HL-60 (cell line): ENCODE measurements at regions not wholly inside any gene's neighbourhood (a gene's known extent, or its start where the extent isn't known, plus 50 kb on each side); places are given as distances from the start of the nearest gene placed in this dataset.

Source experiments
- DNase-seq, 2 experiments: peaks; one replicate each; pipeline ENCODE4 v3.0.0-alpha.2; 2010 to 2020; ENCODE audit warnings: low read depth in 1 of 2, low spot score in 1 of 2
- H3K27ac ChIP-seq: fragments of 250-450 bp; sonication (Bioruptor Pico); replicated peaks from 2 replicates; pipeline ENCODE4 v1.5.1; 2020; ENCODE audit warnings: mild to moderate bottlenecking, moderate library complexity
- H3K27me3 ChIP-seq: fragments of 250-450 bp; sonication (Bioruptor Pico); 2 replicates; pipeline ENCODE4 v1.5.1; 2021; ENCODE audit warnings: mild to moderate bottlenecking, moderate library complexity; ENCODE audit not compliant: insufficient read depth, poor library complexity, severe bottlenecking
- H3K4me3 ChIP-seq: replicated peaks from 2 replicates; pipeline ENCODE4 v1.5.1; 2011; ENCODE audit warnings: mild to moderate bottlenecking, control low read depth, low read length; ENCODE audit not compliant: insufficient read depth
- GABPA ChIP-seq: IDR thresholded peaks from 2 replicates; pipeline ENCODE4 v1.6.1; 2012; ENCODE audit warnings: low read depth
- POLR2AphosphoS5 ChIP-seq: IDR thresholded peaks from 2 replicates; pipeline ENCODE4 v1.6.1; 2012; ENCODE audit warnings: low read depth
- SPI1 ChIP-seq: IDR thresholded peaks from 2 replicates; pipeline ENCODE4 v1.6.1; 2012; ENCODE audit warnings: low read depth, mild to moderate bottlenecking, borderline replicate concordance
- TF ChIP-seq, protein P1 (sequence below): IDR thresholded peaks from one replicate; pipeline ENCODE4 v1.5.1; 2011; ENCODE audit warnings: low read length, control low read depth, inconsistent platforms; ENCODE audit not compliant: insufficient read depth
- TF ChIP-seq, protein P2 (sequence below): IDR thresholded peaks from 2 replicates; pipeline ENCODE4 v1.6.1; 2012; ENCODE audit warnings: low read depth; ENCODE audit not compliant: insufficient replicate concordance

DNA sequence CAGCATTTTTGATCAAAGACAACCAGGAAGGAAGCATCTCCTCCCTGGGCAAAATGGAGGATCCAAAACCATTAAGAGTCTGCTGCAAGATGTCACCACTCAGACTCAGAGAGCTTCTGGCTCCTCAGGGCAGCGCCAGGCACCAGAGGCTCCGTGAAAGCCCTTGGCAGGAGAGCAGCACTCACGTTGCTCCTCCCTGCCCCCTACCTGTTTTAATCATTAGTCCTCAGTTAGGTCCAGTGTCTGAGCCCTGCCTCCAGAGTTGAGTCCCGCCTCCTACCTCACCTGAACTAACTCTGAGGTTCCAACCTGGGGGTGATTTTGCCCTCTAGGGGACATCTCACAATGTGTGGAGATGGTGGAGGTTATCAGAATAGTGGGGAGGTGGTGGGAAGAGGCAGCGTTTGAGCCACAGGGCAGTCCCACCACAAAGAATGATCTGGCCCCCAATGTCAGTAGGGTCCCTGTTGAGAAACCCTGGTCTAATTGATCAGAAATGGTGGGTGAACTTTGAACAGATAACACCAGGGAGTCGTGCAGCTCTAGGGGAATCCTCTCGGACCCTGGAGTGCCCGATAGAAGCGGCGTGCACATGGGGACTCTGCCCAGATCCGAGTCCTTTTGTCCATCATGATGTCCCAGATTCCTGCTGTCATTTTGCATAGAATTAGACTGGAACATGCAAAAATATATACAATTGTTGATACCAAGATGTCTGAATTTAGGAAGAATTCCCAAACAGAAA is 156.7 kb upstream of the DIO3 start:
- H3K27me3 ChIP-seq = peaks cover 3% of the 10 kb centered on the region
- no peak overlapping the region for H3K27ac ChIP-seq
- no peak for TF ChIP-seq GABPA
- TF ChIP-seq, protein P1, sequence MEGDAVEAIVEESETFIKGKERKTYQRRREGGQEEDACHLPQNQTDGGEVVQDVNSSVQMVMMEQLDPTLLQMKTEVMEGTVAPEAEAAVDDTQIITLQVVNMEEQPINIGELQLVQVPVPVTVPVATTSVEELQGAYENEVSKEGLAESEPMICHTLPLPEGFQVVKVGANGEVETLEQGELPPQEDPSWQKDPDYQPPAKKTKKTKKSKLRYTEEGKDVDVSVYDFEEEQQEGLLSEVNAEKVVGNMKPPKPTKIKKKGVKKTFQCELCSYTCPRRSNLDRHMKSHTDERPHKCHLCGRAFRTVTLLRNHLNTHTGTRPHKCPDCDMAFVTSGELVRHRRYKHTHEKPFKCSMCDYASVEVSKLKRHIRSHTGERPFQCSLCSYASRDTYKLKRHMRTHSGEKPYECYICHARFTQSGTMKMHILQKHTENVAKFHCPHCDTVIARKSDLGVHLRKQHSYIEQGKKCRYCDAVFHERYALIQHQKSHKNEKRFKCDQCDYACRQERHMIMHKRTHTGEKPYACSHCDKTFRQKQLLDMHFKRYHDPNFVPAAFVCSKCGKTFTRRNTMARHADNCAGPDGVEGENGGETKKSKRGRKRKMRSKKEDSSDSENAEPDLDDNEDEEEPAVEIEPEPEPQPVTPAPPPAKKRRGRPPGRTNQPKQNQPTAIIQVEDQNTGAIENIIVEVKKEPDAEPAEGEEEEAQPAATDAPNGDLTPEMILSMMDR = no peak
- TF ChIP-seq, protein P2, sequence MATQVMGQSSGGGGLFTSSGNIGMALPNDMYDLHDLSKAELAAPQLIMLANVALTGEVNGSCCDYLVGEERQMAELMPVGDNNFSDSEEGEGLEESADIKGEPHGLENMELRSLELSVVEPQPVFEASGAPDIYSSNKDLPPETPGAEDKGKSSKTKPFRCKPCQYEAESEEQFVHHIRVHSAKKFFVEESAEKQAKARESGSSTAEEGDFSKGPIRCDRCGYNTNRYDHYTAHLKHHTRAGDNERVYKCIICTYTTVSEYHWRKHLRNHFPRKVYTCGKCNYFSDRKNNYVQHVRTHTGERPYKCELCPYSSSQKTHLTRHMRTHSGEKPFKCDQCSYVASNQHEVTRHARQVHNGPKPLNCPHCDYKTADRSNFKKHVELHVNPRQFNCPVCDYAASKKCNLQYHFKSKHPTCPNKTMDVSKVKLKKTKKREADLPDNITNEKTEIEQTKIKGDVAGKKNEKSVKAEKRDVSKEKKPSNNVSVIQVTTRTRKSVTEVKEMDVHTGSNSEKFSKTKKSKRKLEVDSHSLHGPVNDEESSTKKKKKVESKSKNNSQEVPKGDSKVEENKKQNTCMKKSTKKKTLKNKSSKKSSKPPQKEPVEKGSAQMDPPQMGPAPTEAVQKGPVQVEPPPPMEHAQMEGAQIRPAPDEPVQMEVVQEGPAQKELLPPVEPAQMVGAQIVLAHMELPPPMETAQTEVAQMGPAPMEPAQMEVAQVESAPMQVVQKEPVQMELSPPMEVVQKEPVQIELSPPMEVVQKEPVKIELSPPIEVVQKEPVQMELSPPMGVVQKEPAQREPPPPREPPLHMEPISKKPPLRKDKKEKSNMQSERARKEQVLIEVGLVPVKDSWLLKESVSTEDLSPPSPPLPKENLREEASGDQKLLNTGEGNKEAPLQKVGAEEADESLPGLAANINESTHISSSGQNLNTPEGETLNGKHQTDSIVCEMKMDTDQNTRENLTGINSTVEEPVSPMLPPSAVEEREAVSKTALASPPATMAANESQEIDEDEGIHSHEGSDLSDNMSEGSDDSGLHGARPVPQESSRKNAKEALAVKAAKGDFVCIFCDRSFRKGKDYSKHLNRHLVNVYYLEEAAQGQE = no peak
- TF ChIP-seq SPI1 = no peak
- TF ChIP-seq POLR2AphosphoS5 = no peak
- DNase-seq = no peak
- no peak overlapping the region for H3K4me3 ChIP-seq

DNA sequence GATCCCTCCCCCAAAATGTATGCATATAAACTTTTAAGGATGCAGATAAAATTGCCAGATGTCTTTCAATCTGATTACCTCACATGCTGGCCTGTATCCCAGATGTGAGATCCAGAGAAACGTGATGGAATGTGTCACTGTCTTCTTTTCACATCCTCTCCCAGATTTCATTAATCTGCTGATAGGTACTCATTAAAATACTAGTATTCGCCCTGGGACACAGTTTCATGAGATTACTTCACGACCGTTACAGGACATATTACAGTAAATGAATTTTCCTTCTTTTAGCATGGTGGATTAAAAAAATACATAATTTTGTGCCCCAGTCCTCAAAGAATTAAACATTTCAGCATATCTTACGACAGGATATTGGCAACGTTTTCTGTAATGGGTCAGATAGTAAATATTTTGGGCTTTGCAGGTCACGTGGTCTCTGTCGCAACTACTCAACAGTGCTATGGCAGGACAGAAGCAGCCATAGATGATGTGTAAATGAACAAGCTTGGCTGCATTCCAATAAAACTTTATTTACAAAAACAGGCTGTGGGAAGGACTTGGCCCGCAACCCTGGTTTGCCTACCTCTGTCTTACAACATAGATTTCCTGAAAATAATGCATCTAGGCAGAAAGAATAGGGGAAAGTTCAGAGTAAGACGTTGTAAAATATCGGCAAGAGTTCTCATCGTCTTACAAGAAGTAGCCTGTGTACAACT is 156.0 kb upstream of the DIO3 start:
- peaks cover 3% of the 10 kb centered on the region for H3K27me3 ChIP-seq
- no peak for DNase-seq

DNA sequence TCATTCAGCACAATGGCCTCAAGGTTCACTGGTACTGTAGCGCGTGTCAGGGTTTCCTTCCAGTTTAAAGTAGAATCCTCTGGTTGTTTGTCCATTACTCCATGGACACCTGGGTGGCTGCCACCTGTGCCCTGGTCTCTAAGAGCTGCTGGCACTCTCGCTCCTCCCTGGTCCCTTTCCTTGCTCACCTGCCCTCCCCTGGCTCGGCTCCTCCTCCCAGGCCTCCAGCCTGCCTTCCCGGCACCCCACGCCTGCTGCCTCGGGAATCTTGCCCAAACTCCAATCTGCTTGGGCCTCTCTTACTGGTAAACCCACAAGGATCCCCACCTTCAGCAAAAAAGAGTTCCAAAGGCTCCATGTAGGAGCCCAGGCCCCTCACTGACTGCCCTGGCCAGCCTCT is 154.4 kb upstream of the DIO3 start:
- Histone ChIP-seq H3K27ac (no peak overlapping the region), H3K27me3 (no peaks in the 10 kb centered on the region), H3K4me3 (no peak overlapping the region)
- TF ChIP-seq GABPA (no peak), POLR2AphosphoS5 (no peak), SPI1 (no peak)
- TF ChIP-seq, protein P2 = no peak
- TF ChIP-seq, protein P1 = no peak
- DNase-seq = no peak

More for the DNA sequence above, 156.0 kb upstream of the DIO3 start:
- TF ChIP-seq, protein P1 = no peak
- no peak for TF ChIP-seq SPI1
- TF ChIP-seq GABPA = no peak
- TF ChIP-seq POLR2AphosphoS5 = no peak
- TF ChIP-seq, protein P2 = no peak
- no peak overlapping the region for H3K4me3 ChIP-seq
- H3K27ac ChIP-seq = no peak overlapping the region
